MM.1S (cell line): ENCODE measurements at regions not wholly inside any gene's neighbourhood (a gene's known extent, or its start where the extent isn't known, plus 50 kb on each side); places are given as distances from the start of the nearest gene placed in this dataset.

Experiments used
- DNase-seq: peaks from one replicate; pipeline ENCODE4 v3.0.0-alpha.2; 2015
- H2AFZ ChIP-seq: fragments of 300-600 bp; sonication (generic); 2 replicates; pipeline ENCODE4 v1.6.0; 2016; ENCODE audit warnings: antibody characterized with exemption, low read length
- H3F3A ChIP-seq: fragments of 300-600 bp; sonication (generic); 2 replicates; pipeline ENCODE4 v1.6.1; 2016; ENCODE audit warnings: mild to moderate bottlenecking, antibody characterized with exemption, low read length, moderate library complexity, mixed read lengths; ENCODE audit not compliant: insufficient read depth
- H3K27ac ChIP-seq: fragments of 300-600 bp; sonication (generic); 2 replicates; pipeline ENCODE4 v1.5.1; 2016; ENCODE audit warnings: mild to moderate bottlenecking, low read length
- H3K27me3 ChIP-seq: fragments of 300-600 bp; sonication (generic); replicated peaks from 2 replicates; pipeline ENCODE4 v1.6.0; 2016; ENCODE audit warnings: low read length; ENCODE audit not compliant: insufficient read depth
- H3K36me3 ChIP-seq: fragments of 300-600 bp; sonication (generic); replicated peaks from 2 replicates; pipeline ENCODE4 v1.6.1; 2016; ENCODE audit warnings: mild to moderate bottlenecking, low read length, mixed read lengths; ENCODE audit not compliant: insufficient read depth
- H3K4me1 ChIP-seq: fragments of 300-600 bp; sonication (generic); 2 replicates; pipeline ENCODE4 v1.6.1; 2016; ENCODE audit warnings: low read length, mixed read lengths
- H3K4me2 ChIP-seq: fragments of 300-600 bp; sonication (generic); 2 replicates; pipeline ENCODE4 v1.6.0; 2016; ENCODE audit warnings: low read depth, low read length
- H3K4me3 ChIP-seq: fragments of 300-600 bp; sonication (generic); 2 replicates; pipeline ENCODE4 v1.5.1; 2016; ENCODE audit warnings: low read length, mixed read lengths
- H3K79me2 ChIP-seq: fragments of 300-600 bp; sonication (generic); 2 replicates; pipeline ENCODE4 v1.6.1; 2016; ENCODE audit warnings: mixed run types, low read length, mixed read lengths
- H3K9ac ChIP-seq: fragments of 300-600 bp; sonication (generic); 2 replicates; pipeline ENCODE4 v1.6.1; 2016; ENCODE audit warnings: low read length, mixed read lengths
- H3K9me2 ChIP-seq: fragments of 300-600 bp; sonication (generic); replicated peaks from 2 replicates; pipeline ENCODE4 v1.6.1; 2016; ENCODE audit warnings: mild to moderate bottlenecking, low read length, mixed read lengths; ENCODE audit not compliant: insufficient read depth
- H3K9me3 ChIP-seq: fragments of 300-600 bp; sonication (generic); replicated peaks from 2 replicates; pipeline ENCODE4 v1.6.1; 2016; ENCODE audit warnings: mild to moderate bottlenecking, low read length, mixed read lengths; ENCODE audit not compliant: insufficient read depth
- H4K20me1 ChIP-seq: fragments of 300-600 bp; sonication (generic); 2 replicates; pipeline ENCODE4 v1.6.1; 2016; ENCODE audit warnings: mild to moderate bottlenecking, low read length, moderate library complexity, mixed read lengths; ENCODE audit not compliant: insufficient read depth
- CTCF ChIP-seq: fragments of 300-600 bp; sonication (generic); IDR thresholded peaks from 2 replicates; pipeline ENCODE4 v1.5.1; 2016; ENCODE audit warnings: antibody characterized with exemption, low read length, mixed read lengths
- EZH2 ChIP-seq: fragments of 300-600 bp; sonication (generic); optimal IDR thresholded peaks from 2 replicates; pipeline ENCODE3; 2017; ENCODE audit warnings: low read depth, mild to moderate bottlenecking, antibody characterized with exemption, low read length, mixed read lengths
- EZH2phosphoT487 ChIP-seq: fragments of 300-600 bp; sonication (generic); IDR thresholded peaks from 2 replicates; pipeline ENCODE4 v1.6.1; 2018; ENCODE audit warnings: antibody characterized with exemption, low read length

GRCh38 chr1:4416189-4416588 is 238.2 kb upstream of the AJAP1 start:
- Histone ChIP-seq H3K4me2 (no peak overlapping the region), H3K4me1 (no peaks in the 10 kb centered on the region), H3K79me2 (no peaks in the 10 kb centered on the region), H3K9me2 (no peaks in the 10 kb centered on the region), H3K36me3 (no peaks in the 10 kb centered on the region), H3K4me3 (no peak overlapping the region), H3K9ac (no peak overlapping the region), H2AFZ (no peak overlapping the region), H3F3A (no peaks in the 10 kb centered on the region), H4K20me1 (no peaks in the 10 kb centered on the region), H3K9me3 (no peaks in the 10 kb centered on the region), H3K27ac (no peak overlapping the region), H3K27me3 (peaks cover 89% of the 10 kb centered on the region)
- no peak for DNase-seq
- TF ChIP-seq EZH2 (no peak), EZH2phosphoT487 (no peak), CTCF (no peak)

GRCh38 chr1:4418021-4418420 is 236.4 kb upstream of the AJAP1 start:
- Histone ChIP-seq H3K9me3 (no peaks in the 10 kb centered on the region), H3K4me2 (no peak overlapping the region), H3K36me3 (no peaks in the 10 kb centered on the region), H3K4me1 (no peaks in the 10 kb centered on the region), H3F3A (no peaks in the 10 kb centered on the region), H2AFZ (no peak overlapping the region), H3K27me3 (peaks cover 91% of the 10 kb centered on the region), H3K4me3 (no peak overlapping the region), H4K20me1 (no peaks in the 10 kb centered on the region), H3K9me2 (no peaks in the 10 kb centered on the region), H3K27ac (no peak overlapping the region), H3K79me2 (no peaks in the 10 kb centered on the region), H3K9ac (no peak overlapping the region)
- TF ChIP-seq EZH2, result no peak
- TF ChIP-seq CTCF, result no peak
- TF ChIP-seq EZH2phosphoT487, result no peak
- DNase-seq, result no peak

- no peaks in the 10 kb centered on the region for H3K36me3 ChIP-seq
- H3K27ac ChIP-seq, result no peak overlapping the region
- no peak overlapping the region for H2AFZ ChIP-seq
- no peaks in the 10 kb centered on the region for H3F3A ChIP-seq
- no peak overlapping the region for H3K9ac ChIP-seq
- H3K4me3 ChIP-seq, result no peak overlapping the region
- H4K20me1 ChIP-seq, result no peaks in the 10 kb centered on the region
- TF ChIP-seq EZH2 (no peak), EZH2phosphoT487 (no peak), CTCF (no peak)
- no peaks in the 10 kb centered on the region for H3K9me2 ChIP-seq
- H3K4me1 ChIP-seq, result no peaks in the 10 kb centered on the region
- H3K4me2 ChIP-seq, result no peak overlapping the region
- peaks cover 64% of the 10 kb centered on the region for H3K27me3 ChIP-seq
- H3K79me2 ChIP-seq, result no peaks in the 10 kb centered on the region
- DNase-seq, result no peak
- H3K9me3 ChIP-seq, result no peaks in the 10 kb centered on the region
These were observed 232.4 kb upstream of the AJAP1 start for GRCh38 chr1:4421986-4422385.
